A673 (cell line): ENCODE measurements at regions not wholly inside any gene's neighbourhood (a gene's known extent, or its start where the extent isn't known, plus 50 kb on each side); places are given as distances from the start of the nearest gene placed in this dataset.
A peak's percentile ranks its signal among the peaks of the same experiment; 100 is the strongest.

Experiments
- BruUV-seq: library from RNA; stranded (reverse); fragments of 400-500 nt; replicated peaks from 2 replicates; lab custom pipeline; 2021; lab: Mats Ljungman, UMichigan
- CTCF ChIA-PET: fragments of 300-600 bp; sonication (Branson Sonifier 250); formaldehyde crosslinking; loops from one replicate; lab custom pipeline; 2022; ENCODE audit warnings: antibody characterized with exemption; lab: Charles Lee
- POLR2A ChIA-PET: fragments of 300-600 bp; sonication (Branson Sonifier 250); formaldehyde crosslinking; loops from one replicate; lab custom pipeline; 2022; ENCODE audit warnings: antibody characterized with exemption; ENCODE audit not compliant: low non-redundant PET; lab: Charles Lee
- DNase-seq: peaks from one replicate; pipeline ENCODE4 v3.0.0-alpha.2; 2015; ENCODE audit warnings: low spot score
- H3K27ac ChIP-seq: fragments of 200-600 bp; sonication (generic); 2 replicates; pipeline ENCODE4 v1.5.1; 2016; ENCODE audit warnings: mixed run types, low read depth, mild to moderate bottlenecking, mixed read lengths, antibody characterized with exemption, low read length; ENCODE audit not compliant: poor library complexity, severe bottlenecking
- H3K27me3 ChIP-seq: fragments of 200-600 bp; sonication (generic); replicated peaks from 2 replicates; pipeline ENCODE4 v1.6.1; 2017; ENCODE audit warnings: mixed run types, low read depth, mild to moderate bottlenecking, mixed read lengths, antibody characterized with exemption, low read length; ENCODE audit not compliant: insufficient read depth, poor library complexity
- H3K36me3 ChIP-seq: fragments of 200-600 bp; sonication (generic); 2 replicates; pipeline ENCODE4 v1.6.1; 2016; ENCODE audit warnings: mixed run types, mild to moderate bottlenecking, mixed read lengths, antibody characterized with exemption, low read length; ENCODE audit not compliant: insufficient read depth, poor library complexity, severe bottlenecking
- H3K4me1 ChIP-seq: fragments of 200-600 bp; sonication (generic); 2 replicates; pipeline ENCODE4 v1.6.1; 2017; ENCODE audit warnings: mixed run types, mild to moderate bottlenecking, mixed read lengths, antibody characterized with exemption, low read length; ENCODE audit not compliant: insufficient read depth, poor library complexity, severe bottlenecking
- H3K4me3 ChIP-seq: fragments of 200-600 bp; sonication (generic); 2 replicates; pipeline ENCODE4 v1.5.1; 2016; ENCODE audit warnings: low read depth, mixed run types, mild to moderate bottlenecking, mixed read lengths, low read length; ENCODE audit not compliant: poor library complexity, severe bottlenecking
- H3K9me3 ChIP-seq: fragments of 200-600 bp; sonication (generic); 2 replicates; pipeline ENCODE4 v1.6.1; 2016; ENCODE audit warnings: mixed run types, low read depth, mild to moderate bottlenecking, mixed read lengths, antibody characterized with exemption, low read length; ENCODE audit not compliant: poor library complexity, severe bottlenecking
- EZH2 ChIP-seq: fragments of 200-600 bp; sonication (generic); IDR thresholded peaks from 2 replicates; pipeline ENCODE4 v1.6.1; 2017; ENCODE audit warnings: borderline replicate concordance, low read depth, mild to moderate bottlenecking, mixed read lengths, antibody characterized with exemption, low read length; ENCODE audit not compliant: poor library complexity, severe bottlenecking
- intact Hi-C: fragments of 100-400 bp; cut with micrococcal nuclease; formaldehyde crosslinking; loops from one replicate; pipeline ENCODE4 v1.10.0; 2022; ENCODE audit not compliant: unreplicated experiment
- TF ChIP-seq, protein P1 (sequence below): fragments of 300-800, 200-600 bp; sonication (generic); conservative IDR thresholded peaks from 2 replicates; pipeline ENCODE4 v1.5.1; 2017; ENCODE audit warnings: low read depth, mild to moderate bottlenecking, antibody characterized with exemption, low read length, moderate library complexity, mixed read lengths

DNA sequence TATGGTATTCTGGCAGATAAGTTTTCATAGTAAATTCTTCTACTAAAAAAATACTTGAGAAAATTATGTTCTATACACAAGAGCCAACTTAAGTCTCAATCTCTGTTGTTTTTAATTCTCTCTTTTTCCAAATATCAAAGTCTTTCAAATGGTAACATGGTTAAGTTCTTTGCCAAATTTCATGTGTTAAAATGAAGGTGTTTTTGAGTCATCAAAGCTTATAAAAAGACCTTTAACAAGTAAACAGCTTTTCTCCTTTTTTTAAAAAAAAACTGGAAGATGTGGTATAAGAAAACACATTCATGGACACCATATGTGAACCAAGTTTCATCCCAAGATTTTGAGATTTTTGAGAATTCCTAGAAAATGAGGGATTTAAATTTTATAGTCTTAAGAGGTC lies 111.3 kb downstream of the FOXG1 start:
- Histone ChIP-seq H3K4me1 (no peaks in the 10 kb centered on the region), H3K27me3 (peaks cover 46% of the 10 kb centered on the region), H3K27ac (no peak overlapping the region), H3K4me3 (no peak overlapping the region), H3K9me3 (no peaks in the 10 kb centered on the region), H3K36me3 (no peaks in the 10 kb centered on the region)
- BruUV-seq, result no TSS peak
- DNase-seq, result no peak
- ChIA-PET POLR2A (no interaction called here), CTCF (no interaction called here)
- no peak for TF ChIP-seq EZH2
- TF ChIP-seq, protein P1, sequence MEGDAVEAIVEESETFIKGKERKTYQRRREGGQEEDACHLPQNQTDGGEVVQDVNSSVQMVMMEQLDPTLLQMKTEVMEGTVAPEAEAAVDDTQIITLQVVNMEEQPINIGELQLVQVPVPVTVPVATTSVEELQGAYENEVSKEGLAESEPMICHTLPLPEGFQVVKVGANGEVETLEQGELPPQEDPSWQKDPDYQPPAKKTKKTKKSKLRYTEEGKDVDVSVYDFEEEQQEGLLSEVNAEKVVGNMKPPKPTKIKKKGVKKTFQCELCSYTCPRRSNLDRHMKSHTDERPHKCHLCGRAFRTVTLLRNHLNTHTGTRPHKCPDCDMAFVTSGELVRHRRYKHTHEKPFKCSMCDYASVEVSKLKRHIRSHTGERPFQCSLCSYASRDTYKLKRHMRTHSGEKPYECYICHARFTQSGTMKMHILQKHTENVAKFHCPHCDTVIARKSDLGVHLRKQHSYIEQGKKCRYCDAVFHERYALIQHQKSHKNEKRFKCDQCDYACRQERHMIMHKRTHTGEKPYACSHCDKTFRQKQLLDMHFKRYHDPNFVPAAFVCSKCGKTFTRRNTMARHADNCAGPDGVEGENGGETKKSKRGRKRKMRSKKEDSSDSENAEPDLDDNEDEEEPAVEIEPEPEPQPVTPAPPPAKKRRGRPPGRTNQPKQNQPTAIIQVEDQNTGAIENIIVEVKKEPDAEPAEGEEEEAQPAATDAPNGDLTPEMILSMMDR, result no peak
- intact Hi-C loops, result no loop called here

DNA sequence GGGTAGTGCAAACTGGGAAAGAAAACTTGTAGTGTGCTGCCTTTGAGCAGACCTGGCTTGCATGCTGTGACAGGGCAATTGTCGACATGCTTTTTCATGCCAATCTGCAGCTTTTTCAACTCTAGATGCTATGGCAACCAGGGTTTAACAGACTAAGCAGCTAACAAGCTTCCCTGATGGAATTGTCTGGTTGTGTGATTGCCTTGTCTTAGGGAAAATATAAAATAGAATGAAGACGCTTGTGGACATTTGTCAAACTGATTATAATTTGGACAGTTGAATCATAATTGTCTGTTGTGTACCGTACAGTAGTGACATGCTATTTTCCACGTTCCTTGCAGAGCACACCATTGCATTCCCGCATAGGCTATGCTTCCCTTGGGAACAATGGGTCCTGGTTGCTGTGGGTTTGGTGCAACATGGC lies 113.0 kb downstream of the FOXG1 start:
- POLR2A ChIA-PET, result no interaction called here

DNA sequence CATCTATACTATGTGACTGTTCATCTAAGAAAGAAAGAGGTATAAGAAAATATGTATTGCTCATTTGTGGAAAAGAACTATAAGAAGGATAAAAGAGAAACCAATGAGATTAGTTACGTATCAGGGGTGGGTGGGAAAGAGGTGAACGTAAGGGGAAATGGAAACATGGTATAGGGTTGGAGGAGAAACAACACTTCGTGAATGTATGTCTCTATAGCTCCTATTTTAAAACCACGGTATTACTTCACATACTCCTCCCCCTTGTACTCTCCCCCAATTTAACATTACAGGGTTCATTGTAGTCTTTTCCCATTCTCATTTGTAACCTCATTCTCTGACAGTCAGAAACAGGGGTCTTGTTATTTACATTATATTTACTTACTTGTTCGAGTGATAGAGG lies 120.4 kb downstream of the FOXG1 start:
- intact Hi-C loops, result no loop called here
- Histone ChIP-seq H3K9me3 (no peaks in the 10 kb centered on the region), H3K27me3 (peaks cover 19% of the 10 kb centered on the region), H3K27ac (no peak overlapping the region), H3K4me3 (no peak overlapping the region), H3K4me1 (no peaks in the 10 kb centered on the region), H3K36me3 (no peaks in the 10 kb centered on the region)
- CTCF ChIA-PET, result no interaction called here
- BruUV-seq, result no TSS peak
- TF ChIP-seq EZH2, result no peak
- TF ChIP-seq, protein P1, result no peak
- no peak for DNase-seq
- POLR2A ChIA-PET, result no interaction called here

More for the DNA sequence above, 113.0 kb downstream of the FOXG1 start:
- H3K27ac ChIP-seq, result no peak overlapping the region
- H3K9me3 ChIP-seq, result no peaks in the 10 kb centered on the region
- peaks cover 43% of the 10 kb centered on the region for H3K27me3 ChIP-seq
- H3K4me1 ChIP-seq, result no peaks in the 10 kb centered on the region
- intact Hi-C loops, result no loop called here
- no peak for TF ChIP-seq EZH2
- TF ChIP-seq, protein P1, result no peak
- peak; percentile 4 for DNase-seq
- BruUV-seq, result no TSS peak
- no peaks in the 10 kb centered on the region for H3K36me3 ChIP-seq
- CTCF ChIA-PET, result no interaction called here
- no peak overlapping the region for H3K4me3 ChIP-seq
